PFSK-1 (cell line): ENCODE measurements at regions not wholly inside any gene's neighbourhood (a gene's known extent, or its start where the extent isn't known, plus 50 kb on each side); places are given as distances from the start of the nearest gene placed in this dataset.

Experiments used
- FOXP2 ChIP-seq: optimal IDR thresholded peaks from 2 replicates; pipeline ENCODE3; 2011; ENCODE audit warnings: borderline replicate concordance, control low read depth, inconsistent platforms; ENCODE audit not compliant: insufficient read depth; ENCODE audit errors: extremely low read length, extremely low read depth
- POLR2AphosphoS5 ChIP-seq: IDR thresholded peaks from 2 replicates; pipeline ENCODE4 v1.6.1; 2012; ENCODE audit warnings: low read depth, mild to moderate bottlenecking, control low read depth, low read length, moderate library complexity
- REST ChIP-seq, 2 experiments: IDR thresholded peaks; 2 replicates each; pipeline versions ENCODE4 v1.6.1 to v1.8.0; 2011 to 2012; ENCODE audit warnings: low read depth in 2 of 2, low read length in 2 of 2, control low read depth in 1 of 2, inconsistent platforms in 1 of 2, mild to moderate bottlenecking in 1 of 2, moderate library complexity in 1 of 2; ENCODE audit not compliant: insufficient read depth in 1 of 2
- SIN3A ChIP-seq: IDR thresholded peaks from 2 replicates; pipeline ENCODE4 v1.6.1; 2012; ENCODE audit warnings: mild to moderate bottlenecking, low read length, moderate library complexity, borderline replicate concordance; ENCODE audit not compliant: insufficient read depth
- TAF1 ChIP-seq: IDR thresholded peaks from 2 replicates; pipeline ENCODE4 v1.6.1; 2012; ENCODE audit warnings: low read length, control low read depth, borderline replicate concordance; ENCODE audit not compliant: insufficient read depth

GRCh38 chr13:62432295-62432694 lies 1016.6 kb upstream of the PCDH20 start:
- TF ChIP-seq POLR2AphosphoS5 (no peak), SIN3A (no peak), TAF1 (no peak), FOXP2 (no peak), REST (IDR thresholded peaks at IDR 0.05; ENCODE audit: insufficient read depth in 1 of 2, low read depth in 2 of 2, low read length in 2 of 2) (no peak)

- TF ChIP-seq SIN3A (no peak), POLR2AphosphoS5 (no peak), TAF1 (no peak), FOXP2 (no peak), REST (IDR thresholded peaks at IDR 0.05; ENCODE audit: insufficient read depth in 1 of 2, low read depth in 2 of 2, low read length in 2 of 2) (no peak)
Observed at GRCh38 chr13:62431852-62432251, 1016.2 kb upstream of the PCDH20 start.

GRCh38 chr13:62418872-62419271 lies 1003.2 kb upstream of the PCDH20 start:
- TF ChIP-seq POLR2AphosphoS5 (no peak), TAF1 (no peak), FOXP2 (no peak), REST (IDR thresholded peaks at IDR 0.05; ENCODE audit: insufficient read depth in 1 of 2, low read depth in 2 of 2, low read length in 2 of 2) (no peak), SIN3A (no peak)

- TF ChIP-seq TAF1 = no peak
- no peak for TF ChIP-seq REST (IDR thresholded peaks at IDR 0.05; ENCODE audit: insufficient read depth in 1 of 2, low read depth in 2 of 2, low read length in 2 of 2)
- no peak for TF ChIP-seq POLR2AphosphoS5
- TF ChIP-seq FOXP2 = no peak
- TF ChIP-seq SIN3A = no peak
Observed at GRCh38 chr13:62418376-62418775, 1002.7 kb upstream of the PCDH20 start.

GRCh38 chr13:62407871-62408270 lies 992.2 kb upstream of the PCDH20 start:
- no peak for TF ChIP-seq SIN3A
- no peak for TF ChIP-seq REST (IDR thresholded peaks at IDR 0.05; ENCODE audit: insufficient read depth in 1 of 2, low read depth in 2 of 2, low read length in 2 of 2)
- TF ChIP-seq FOXP2 = no peak
- TF ChIP-seq TAF1 = no peak
- no peak for TF ChIP-seq POLR2AphosphoS5
